ENCODE measurements at regions not wholly inside any gene's neighbourhood (a gene's known extent, or its start where the extent isn't known, plus 50 kb on each side); places are given as distances from the start of the nearest gene placed in this dataset.

- no peak for TF ChIP-seq SMC3 (IDR thresholded peaks at IDR 0.05; ENCODE audit: low read depth, low read length)
- TF ChIP-seq MXI1 (IDR thresholded peaks at IDR 0.05; ENCODE audit: borderline replicate concordance, low read depth, low read length) = no peak
- TF ChIP-seq, protein P1, sequence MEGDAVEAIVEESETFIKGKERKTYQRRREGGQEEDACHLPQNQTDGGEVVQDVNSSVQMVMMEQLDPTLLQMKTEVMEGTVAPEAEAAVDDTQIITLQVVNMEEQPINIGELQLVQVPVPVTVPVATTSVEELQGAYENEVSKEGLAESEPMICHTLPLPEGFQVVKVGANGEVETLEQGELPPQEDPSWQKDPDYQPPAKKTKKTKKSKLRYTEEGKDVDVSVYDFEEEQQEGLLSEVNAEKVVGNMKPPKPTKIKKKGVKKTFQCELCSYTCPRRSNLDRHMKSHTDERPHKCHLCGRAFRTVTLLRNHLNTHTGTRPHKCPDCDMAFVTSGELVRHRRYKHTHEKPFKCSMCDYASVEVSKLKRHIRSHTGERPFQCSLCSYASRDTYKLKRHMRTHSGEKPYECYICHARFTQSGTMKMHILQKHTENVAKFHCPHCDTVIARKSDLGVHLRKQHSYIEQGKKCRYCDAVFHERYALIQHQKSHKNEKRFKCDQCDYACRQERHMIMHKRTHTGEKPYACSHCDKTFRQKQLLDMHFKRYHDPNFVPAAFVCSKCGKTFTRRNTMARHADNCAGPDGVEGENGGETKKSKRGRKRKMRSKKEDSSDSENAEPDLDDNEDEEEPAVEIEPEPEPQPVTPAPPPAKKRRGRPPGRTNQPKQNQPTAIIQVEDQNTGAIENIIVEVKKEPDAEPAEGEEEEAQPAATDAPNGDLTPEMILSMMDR (conservative IDR thresholded peaks at IDR 0.05; ENCODE audit: low read depth, low read length) = no peak
- TF ChIP-seq RAD21 (IDR thresholded peaks at IDR 0.05; ENCODE audit: low read length) = no peak
These were observed 194.9 kb downstream of the PALM2AKAP2 start for GRCh38 chr9:109974918-109975276.

All from IMR-90 (cell line).